ENCODE measurements at regions not wholly inside any gene's neighbourhood (a gene's known extent, or its start where the extent isn't known, plus 50 kb on each side); places are given as distances from the start of the nearest gene placed in this dataset.
"Not testable (repeated sequence)": the region's sequence is repeated elsewhere in the genome, so short reads cannot be mapped to it uniquely, and the experiment has no call there.

DNA sequence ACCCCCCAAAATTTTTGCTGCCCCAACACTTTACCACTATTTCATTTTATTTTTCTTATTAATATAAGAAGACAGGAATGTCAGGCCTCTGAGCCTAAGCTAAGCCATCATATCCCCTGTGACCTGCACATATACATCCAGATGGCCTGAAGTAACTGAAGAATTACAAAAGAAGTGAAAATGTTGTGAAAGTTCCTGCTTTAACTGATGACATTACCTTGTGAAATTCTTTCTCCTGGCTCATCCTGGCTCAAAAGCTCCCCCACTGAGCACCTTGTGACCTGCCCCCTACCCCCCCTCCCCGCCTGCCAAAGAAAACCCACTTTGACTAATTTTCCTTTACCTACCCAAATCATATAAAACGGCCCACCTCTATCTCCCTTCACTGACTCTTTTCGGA lies 200.3 kb upstream of the FKBP1C start:
- not testable (repeated sequence) for TF ChIP-seq EP300, POLR2AphosphoS5 (IDR thresholded peaks at IDR 0.05)
- TF ChIP-seq, protein P1, sequence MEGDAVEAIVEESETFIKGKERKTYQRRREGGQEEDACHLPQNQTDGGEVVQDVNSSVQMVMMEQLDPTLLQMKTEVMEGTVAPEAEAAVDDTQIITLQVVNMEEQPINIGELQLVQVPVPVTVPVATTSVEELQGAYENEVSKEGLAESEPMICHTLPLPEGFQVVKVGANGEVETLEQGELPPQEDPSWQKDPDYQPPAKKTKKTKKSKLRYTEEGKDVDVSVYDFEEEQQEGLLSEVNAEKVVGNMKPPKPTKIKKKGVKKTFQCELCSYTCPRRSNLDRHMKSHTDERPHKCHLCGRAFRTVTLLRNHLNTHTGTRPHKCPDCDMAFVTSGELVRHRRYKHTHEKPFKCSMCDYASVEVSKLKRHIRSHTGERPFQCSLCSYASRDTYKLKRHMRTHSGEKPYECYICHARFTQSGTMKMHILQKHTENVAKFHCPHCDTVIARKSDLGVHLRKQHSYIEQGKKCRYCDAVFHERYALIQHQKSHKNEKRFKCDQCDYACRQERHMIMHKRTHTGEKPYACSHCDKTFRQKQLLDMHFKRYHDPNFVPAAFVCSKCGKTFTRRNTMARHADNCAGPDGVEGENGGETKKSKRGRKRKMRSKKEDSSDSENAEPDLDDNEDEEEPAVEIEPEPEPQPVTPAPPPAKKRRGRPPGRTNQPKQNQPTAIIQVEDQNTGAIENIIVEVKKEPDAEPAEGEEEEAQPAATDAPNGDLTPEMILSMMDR (IDR thresholded peaks at IDR 0.05): not testable (repeated sequence)

All from esophagus muscularis mucosa (tissue), 4 donors.